Neural cell (in vitro differentiated cells): ENCODE measurements at regions not wholly inside any gene's neighbourhood (a gene's known extent, or its start where the extent isn't known, plus 50 kb on each side); places are given as distances from the start of the nearest gene placed in this dataset.

ENCODE experiments used
- H2AFZ ChIP-seq: fragments of 200-600, 300-800 bp; sonication (generic), shearing (Covaris generic); 2 replicates; pipeline ENCODE4 v1.6.0; 2014; ENCODE audit warnings: low read depth, mild to moderate bottlenecking, antibody characterized with exemption, low read length, moderate library complexity
- H3F3A ChIP-seq: fragments of 200-600 bp; shearing (Covaris generic); 2 replicates; pipeline ENCODE4 v1.6.1; 2016; ENCODE audit warnings: mild to moderate bottlenecking, moderate library complexity, mixed read lengths, antibody characterized with exemption, low read length; ENCODE audit not compliant: insufficient read depth, poor library complexity, severe bottlenecking
- H3K27ac ChIP-seq: fragments of 200-600, 300-800 bp; sonication (generic), shearing (Covaris generic); 2 replicates; pipeline ENCODE4 v1.5.1; 2014; ENCODE audit warnings: mild to moderate bottlenecking, low read length, moderate library complexity
- H3K27me3 ChIP-seq: fragments of 300-800, 200-600 bp; sonication (generic), shearing (Covaris generic); 2 replicates; pipeline ENCODE4 v1.6.0; 2014; ENCODE audit warnings: mild to moderate bottlenecking, low read depth, low read length, moderate library complexity; ENCODE audit not compliant: insufficient read depth
- H3K36me3 ChIP-seq: fragments of 300-800, 200-600 bp; sonication (generic), shearing (Covaris generic); 2 replicates; pipeline ENCODE4 v1.5.1; 2014; ENCODE audit warnings: mild to moderate bottlenecking, antibody characterized with exemption, low read length, moderate library complexity; ENCODE audit not compliant: insufficient read depth
- H3K4me2 ChIP-seq: fragments of 300-800, 200-600 bp; sonication (generic), shearing (Covaris generic); 2 replicates; pipeline ENCODE4 v1.6.0; 2014; ENCODE audit warnings: mild to moderate bottlenecking, low read length
- H3K4me3 ChIP-seq: fragments of 300-800, 200-600 bp; sonication (generic), shearing (Covaris generic); 2 replicates; pipeline ENCODE4 v1.5.1; 2014; ENCODE audit warnings: mild to moderate bottlenecking, low read length, moderate library complexity
- H3K79me2 ChIP-seq: fragments of 200-600 bp; shearing (Covaris generic); replicated peaks from 2 replicates; pipeline ENCODE4 v1.6.0; 2014; ENCODE audit warnings: mild to moderate bottlenecking, low read length, moderate library complexity; ENCODE audit not compliant: insufficient read depth
- H3K9ac ChIP-seq: fragments of 300-800, 200-600 bp; sonication (generic), shearing (Covaris generic); 2 replicates; pipeline ENCODE4 v1.6.1; 2016; ENCODE audit warnings: mild to moderate bottlenecking, low read length, mixed read lengths
- H3K9me2 ChIP-seq: fragments of 200-600 bp; shearing (Covaris generic); 2 replicates; pipeline ENCODE4 v1.6.1; 2016; ENCODE audit warnings: mild to moderate bottlenecking, low read length, mixed read lengths; ENCODE audit not compliant: insufficient read depth
- H3K9me3 ChIP-seq: fragments of 200-600, 300-800 bp; sonication (generic), shearing (Covaris generic); 2 replicates; pipeline ENCODE4 v1.6.1; 2016; ENCODE audit warnings: mild to moderate bottlenecking, mixed run types, low read length, moderate library complexity, mixed read lengths
- H4K20me1 ChIP-seq: fragments of 200-600 bp; shearing (Covaris generic); 2 replicates; pipeline ENCODE4 v1.6.1; 2016; ENCODE audit warnings: mild to moderate bottlenecking, mixed run types; ENCODE audit not compliant: insufficient read depth
- EP300 ChIP-seq: fragments of 450-650 bp; conservative IDR thresholded peaks from 2 replicates; pipeline ENCODE4 v1.6.1; 2014; ENCODE audit warnings: antibody characterized with exemption, mild to moderate bottlenecking, moderate library complexity; ENCODE audit not compliant: poor library complexity, severe bottlenecking
- EZH2 ChIP-seq: fragments of 200-600, 300-800 bp; shearing (Covaris generic), sonication (generic); IDR thresholded peaks from 2 replicates; pipeline ENCODE4 v1.6.1; 2014; ENCODE audit warnings: antibody characterized with exemption, low read length, borderline replicate concordance, mild to moderate bottlenecking; ENCODE audit not compliant: insufficient read depth, poor library complexity, severe bottlenecking
- MXI1 ChIP-seq: fragments of 450-650 bp; conservative IDR thresholded peaks from 2 replicates; pipeline ENCODE4 v1.6.1; 2014; ENCODE audit warnings: antibody characterized with exemption, mild to moderate bottlenecking; ENCODE audit not compliant: poor library complexity, severe bottlenecking
- POLR2AphosphoS5 ChIP-seq: IDR thresholded peaks from 2 replicates; pipeline ENCODE4 v1.6.1; 2012
- RAD21 ChIP-seq: fragments of 450-650 bp; conservative IDR thresholded peaks from 2 replicates; pipeline ENCODE4 v1.6.1; 2014; ENCODE audit warnings: antibody characterized with exemption, mild to moderate bottlenecking, moderate library complexity
- SMC3 ChIP-seq: fragments of 450-650 bp; conservative IDR thresholded peaks from 2 replicates; pipeline ENCODE4 v1.6.1; 2014; ENCODE audit warnings: antibody characterized with exemption, mild to moderate bottlenecking, moderate library complexity; ENCODE audit not compliant: poor library complexity
- TAF1 ChIP-seq: IDR thresholded peaks from 2 replicates; pipeline ENCODE4 v1.6.1; 2012; ENCODE audit warnings: low read depth
- TF ChIP-seq, protein P1 (sequence below): IDR thresholded peaks from 2 replicates; pipeline ENCODE4 v1.6.1; 2012; ENCODE audit warnings: borderline replicate concordance
- TF ChIP-seq, protein P2 (sequence below): fragments of 450-650 bp; IDR thresholded peaks from 2 replicates; pipeline ENCODE4 v1.5.1; 2014; ENCODE audit warnings: antibody characterized with exemption, mild to moderate bottlenecking, moderate library complexity; ENCODE audit not compliant: poor library complexity, severe bottlenecking

DNA sequence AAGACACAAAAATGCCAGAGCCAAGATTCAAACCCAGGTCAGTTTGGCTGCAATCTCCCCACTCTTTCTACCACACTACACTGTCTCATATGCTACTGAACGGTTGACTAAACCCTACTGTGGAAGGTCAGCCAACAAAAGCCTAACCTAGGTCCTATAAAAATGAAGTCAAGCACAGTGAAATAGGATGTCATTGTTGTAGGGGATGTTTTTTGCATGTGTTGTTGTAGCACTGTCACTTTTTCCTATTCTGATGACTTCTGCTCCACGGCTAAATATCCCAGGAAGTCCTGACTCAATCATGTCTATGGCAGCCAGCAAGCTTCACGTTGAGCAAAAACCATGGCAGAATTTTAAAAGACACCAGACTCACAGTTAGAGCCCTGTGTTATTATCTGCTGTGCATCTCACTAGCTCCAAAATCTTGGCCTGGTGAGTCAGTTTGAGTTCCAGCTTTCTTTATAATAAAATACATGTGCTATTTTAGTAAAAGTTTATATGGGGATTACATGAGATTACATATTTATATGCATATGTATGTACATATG is 322.1 kb upstream of the NT5E start:
- Histone ChIP-seq H3K4me3 (no peak overlapping the region), H3K9me2 (no peaks in the 10 kb centered on the region)

DNA sequence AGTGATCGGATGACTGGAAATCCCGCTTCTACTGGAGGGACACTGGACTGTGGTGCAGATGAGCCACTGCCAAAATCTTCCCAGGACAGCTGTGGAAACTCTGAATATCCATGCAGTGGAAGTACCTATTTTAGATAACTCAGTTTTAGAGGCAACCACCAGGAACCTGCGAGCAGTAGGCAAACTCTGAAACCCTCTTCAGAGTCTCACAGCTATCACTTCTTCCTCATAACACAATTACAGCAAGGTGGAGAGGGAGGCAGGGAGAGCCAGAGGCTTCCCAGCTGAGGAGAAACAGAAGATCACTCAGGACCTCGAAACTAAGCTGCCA is 322.8 kb upstream of the NT5E start:
- no peak overlapping the region for H3K4me3 ChIP-seq
- no peak overlapping the region for H2AFZ ChIP-seq
- H3K4me2 ChIP-seq: no peak overlapping the region
- TF ChIP-seq TAF1: no peak
- TF ChIP-seq SMC3: no peak
- TF ChIP-seq EZH2: no peak
- no peaks in the 10 kb centered on the region for H3K79me2 ChIP-seq
- no peaks in the 10 kb centered on the region for H3K9me2 ChIP-seq
- H3K9me3 ChIP-seq: no peaks in the 10 kb centered on the region
- H3K9ac ChIP-seq: no peak overlapping the region
- H3K27me3 ChIP-seq: no peaks in the 10 kb centered on the region
- no peak overlapping the region for H3K27ac ChIP-seq
- H4K20me1 ChIP-seq: no peaks in the 10 kb centered on the region
- no peaks in the 10 kb centered on the region for H3F3A ChIP-seq
- no peaks in the 10 kb centered on the region for H3K36me3 ChIP-seq

More for the DNA sequence above, 322.1 kb upstream of the NT5E start:
- Histone ChIP-seq H3K27ac (no peak overlapping the region), H3F3A (no peaks in the 10 kb centered on the region), H4K20me1 (no peaks in the 10 kb centered on the region), H3K9me3 (no peaks in the 10 kb centered on the region), H3K79me2 (no peaks in the 10 kb centered on the region), H2AFZ (no peak overlapping the region), H3K36me3 (no peaks in the 10 kb centered on the region), H3K9ac (no peak overlapping the region), H3K27me3 (no peaks in the 10 kb centered on the region), H3K4me2 (no peak overlapping the region)
- no peak for TF ChIP-seq TAF1
- TF ChIP-seq RAD21: no peak
- TF ChIP-seq SMC3: no peak
- no peak for TF ChIP-seq EP300
- TF ChIP-seq MXI1: no peak
- TF ChIP-seq, protein P1, sequence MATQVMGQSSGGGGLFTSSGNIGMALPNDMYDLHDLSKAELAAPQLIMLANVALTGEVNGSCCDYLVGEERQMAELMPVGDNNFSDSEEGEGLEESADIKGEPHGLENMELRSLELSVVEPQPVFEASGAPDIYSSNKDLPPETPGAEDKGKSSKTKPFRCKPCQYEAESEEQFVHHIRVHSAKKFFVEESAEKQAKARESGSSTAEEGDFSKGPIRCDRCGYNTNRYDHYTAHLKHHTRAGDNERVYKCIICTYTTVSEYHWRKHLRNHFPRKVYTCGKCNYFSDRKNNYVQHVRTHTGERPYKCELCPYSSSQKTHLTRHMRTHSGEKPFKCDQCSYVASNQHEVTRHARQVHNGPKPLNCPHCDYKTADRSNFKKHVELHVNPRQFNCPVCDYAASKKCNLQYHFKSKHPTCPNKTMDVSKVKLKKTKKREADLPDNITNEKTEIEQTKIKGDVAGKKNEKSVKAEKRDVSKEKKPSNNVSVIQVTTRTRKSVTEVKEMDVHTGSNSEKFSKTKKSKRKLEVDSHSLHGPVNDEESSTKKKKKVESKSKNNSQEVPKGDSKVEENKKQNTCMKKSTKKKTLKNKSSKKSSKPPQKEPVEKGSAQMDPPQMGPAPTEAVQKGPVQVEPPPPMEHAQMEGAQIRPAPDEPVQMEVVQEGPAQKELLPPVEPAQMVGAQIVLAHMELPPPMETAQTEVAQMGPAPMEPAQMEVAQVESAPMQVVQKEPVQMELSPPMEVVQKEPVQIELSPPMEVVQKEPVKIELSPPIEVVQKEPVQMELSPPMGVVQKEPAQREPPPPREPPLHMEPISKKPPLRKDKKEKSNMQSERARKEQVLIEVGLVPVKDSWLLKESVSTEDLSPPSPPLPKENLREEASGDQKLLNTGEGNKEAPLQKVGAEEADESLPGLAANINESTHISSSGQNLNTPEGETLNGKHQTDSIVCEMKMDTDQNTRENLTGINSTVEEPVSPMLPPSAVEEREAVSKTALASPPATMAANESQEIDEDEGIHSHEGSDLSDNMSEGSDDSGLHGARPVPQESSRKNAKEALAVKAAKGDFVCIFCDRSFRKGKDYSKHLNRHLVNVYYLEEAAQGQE: no peak

DNA sequence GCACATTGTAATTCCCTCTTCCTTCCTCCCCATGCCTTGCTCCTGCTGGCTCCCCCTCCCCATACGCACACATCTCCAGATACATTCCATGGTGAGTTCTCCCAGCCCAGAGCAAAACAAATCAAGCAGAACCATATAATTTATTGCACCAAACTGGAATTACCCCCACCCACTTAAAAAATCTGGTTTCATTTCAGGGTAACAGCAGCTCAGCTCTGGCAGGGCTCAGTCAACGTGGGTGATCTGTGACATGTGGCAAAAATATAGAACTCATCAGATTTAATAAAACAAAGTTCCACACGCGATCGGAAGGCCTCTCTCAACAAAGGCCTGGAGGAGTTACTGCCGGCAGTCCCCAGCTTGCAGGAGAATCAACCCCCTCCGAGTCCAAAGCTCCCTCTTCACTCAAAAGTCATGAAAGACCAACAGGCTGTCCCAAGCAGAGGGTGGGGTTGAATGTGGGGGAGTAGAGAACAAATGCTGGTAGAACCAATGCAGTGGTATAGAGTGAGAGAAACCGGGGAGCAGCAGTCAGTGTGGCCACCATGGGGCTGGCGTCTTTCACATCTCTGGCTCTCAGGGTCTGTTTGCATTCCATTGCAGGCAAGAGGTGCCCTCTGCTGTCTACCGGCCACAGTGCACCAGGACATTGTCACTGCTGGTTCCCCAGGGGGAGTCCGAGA is 323.3 kb upstream of the NT5E start:
- H3K9me2 ChIP-seq: no peaks in the 10 kb centered on the region
- TF ChIP-seq MXI1: no peak
- TF ChIP-seq, protein P1: no peak
- peak; percentile 67 for TF ChIP-seq SMC3
- TF ChIP-seq EZH2: no peak
- TF ChIP-seq POLR2AphosphoS5: no peak
- TF ChIP-seq, protein P2, sequence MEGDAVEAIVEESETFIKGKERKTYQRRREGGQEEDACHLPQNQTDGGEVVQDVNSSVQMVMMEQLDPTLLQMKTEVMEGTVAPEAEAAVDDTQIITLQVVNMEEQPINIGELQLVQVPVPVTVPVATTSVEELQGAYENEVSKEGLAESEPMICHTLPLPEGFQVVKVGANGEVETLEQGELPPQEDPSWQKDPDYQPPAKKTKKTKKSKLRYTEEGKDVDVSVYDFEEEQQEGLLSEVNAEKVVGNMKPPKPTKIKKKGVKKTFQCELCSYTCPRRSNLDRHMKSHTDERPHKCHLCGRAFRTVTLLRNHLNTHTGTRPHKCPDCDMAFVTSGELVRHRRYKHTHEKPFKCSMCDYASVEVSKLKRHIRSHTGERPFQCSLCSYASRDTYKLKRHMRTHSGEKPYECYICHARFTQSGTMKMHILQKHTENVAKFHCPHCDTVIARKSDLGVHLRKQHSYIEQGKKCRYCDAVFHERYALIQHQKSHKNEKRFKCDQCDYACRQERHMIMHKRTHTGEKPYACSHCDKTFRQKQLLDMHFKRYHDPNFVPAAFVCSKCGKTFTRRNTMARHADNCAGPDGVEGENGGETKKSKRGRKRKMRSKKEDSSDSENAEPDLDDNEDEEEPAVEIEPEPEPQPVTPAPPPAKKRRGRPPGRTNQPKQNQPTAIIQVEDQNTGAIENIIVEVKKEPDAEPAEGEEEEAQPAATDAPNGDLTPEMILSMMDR: peak; percentile 63
- no peak for TF ChIP-seq EP300
- peak; percentile 68 for TF ChIP-seq RAD21
- no peak for TF ChIP-seq TAF1
- H3K27me3 ChIP-seq: no peaks in the 10 kb centered on the region
- no peak overlapping the region for H3K4me2 ChIP-seq
- H2AFZ ChIP-seq: no peak overlapping the region
- no peaks in the 10 kb centered on the region for H3K36me3 ChIP-seq
- H4K20me1 ChIP-seq: no peaks in the 10 kb centered on the region
- no peak overlapping the region for H3K9ac ChIP-seq
- no peaks in the 10 kb centered on the region for H3F3A ChIP-seq
- no peak overlapping the region for H3K27ac ChIP-seq
- no peaks in the 10 kb centered on the region for H3K79me2 ChIP-seq
- no peaks in the 10 kb centered on the region for H3K9me3 ChIP-seq
- no peak overlapping the region for H3K4me3 ChIP-seq
